Stimulated activated CD8-positive, alpha-beta memory T cell treated with anti-CD3 and anti-CD28 coated beads, Interleukin-4, amount 100 ng/mL, for 1 hour (primary cell): ENCODE measurements at regions not wholly inside any gene's neighbourhood (a gene's known extent, or its start where the extent isn't known, plus 50 kb on each side); places are given as distances from the start of the nearest gene placed in this dataset.

Experiments
- DNase-seq, 2 donors: peaks; one replicate each; pipeline ENCODE4 v3.0.0-alpha.2; 2020; ENCODE audit warnings: low read depth in 2 of 2, low spot score in 1 of 2

GRCh38 chr9:18020121-18020745 is 441.4 kb downstream of the SH3GL2 start:
- no peak for DNase-seq

GRCh38 chr9:18022642-18023041 is 443.8 kb downstream of the SH3GL2 start:
- no peak for DNase-seq

GRCh38 chr9:18023332-18023731 is 444.5 kb downstream of the SH3GL2 start:
- no peak for DNase-seq

- no peak for DNase-seq
Measured at GRCh38 chr9:18032636-18033035, 441.3 kb upstream of the ADAMTSL1 start.

GRCh38 chr9:18036422-18037187 is 437.3 kb upstream of the ADAMTSL1 start:
- DNase-seq: no peak

- DNase-seq: no peak
Measured at GRCh38 chr9:18037981-18038380, 436.0 kb upstream of the ADAMTSL1 start.

GRCh38 chr9:18040327-18040726 is 433.6 kb upstream of the ADAMTSL1 start:
- no peak for DNase-seq

GRCh38 chr9:18043978-18044377 is 430.0 kb upstream of the ADAMTSL1 start:
- no peak for DNase-seq

- no peak for DNase-seq
Measured at GRCh38 chr9:18045326-18045725, 428.6 kb upstream of the ADAMTSL1 start.

GRCh38 chr9:18046068-18046467 is 427.9 kb upstream of the ADAMTSL1 start:
- DNase-seq: no peak

- DNase-seq: no peak
Measured at GRCh38 chr9:18051638-18052037, 422.3 kb upstream of the ADAMTSL1 start.

GRCh38 chr9:18052060-18052459 is 421.9 kb upstream of the ADAMTSL1 start:
- no peak for DNase-seq

GRCh38 chr9:18056269-18056992 is 417.5 kb upstream of the ADAMTSL1 start:
- DNase-seq: no peak

GRCh38 chr9:18056993-18057369 is 417.0 kb upstream of the ADAMTSL1 start:
- no peak for DNase-seq

- DNase-seq: no peak
Measured at GRCh38 chr9:18058564-18059442, 415.1 kb upstream of the ADAMTSL1 start.

GRCh38 chr9:18059447-18059846 is 414.5 kb upstream of the ADAMTSL1 start:
- no peak for DNase-seq

GRCh38 chr9:18060269-18060934 is 413.6 kb upstream of the ADAMTSL1 start:
- DNase-seq: no peak

GRCh38 chr9:18061332-18061731 is 412.6 kb upstream of the ADAMTSL1 start:
- DNase-seq: no peak

GRCh38 chr9:18061856-18062255 is 412.1 kb upstream of the ADAMTSL1 start:
- DNase-seq: no peak

GRCh38 chr9:18063856-18064390 is 410.0 kb upstream of the ADAMTSL1 start:
- DNase-seq: no peak
